H9 (cell line): ENCODE measurements at regions not wholly inside any gene's neighbourhood (a gene's known extent, or its start where the extent isn't known, plus 50 kb on each side); places are given as distances from the start of the nearest gene placed in this dataset.

ENCODE experiments used
- DNase-seq: peaks from one replicate; pipeline ENCODE4 v3.0.0-alpha.2; 2017
- H2AFZ ChIP-seq: one replicate; pipeline ENCODE4 v1.6.1; 2013; ENCODE audit warnings: mild to moderate bottlenecking, low read length, control low read depth, moderate library complexity
- H2AK5ac ChIP-seq: 2 replicates; pipeline ENCODE4 v1.6.1; 2013; ENCODE audit warnings: low read length, control low read depth, mixed read lengths; ENCODE audit not compliant: insufficient read length
- H2BK120ac ChIP-seq: one replicate; pipeline ENCODE4 v1.6.1; 2013; ENCODE audit warnings: low read depth, mild to moderate bottlenecking, low read length, control low read depth, inconsistent platforms; ENCODE audit not compliant: poor library complexity, severe bottlenecking
- H2BK12ac ChIP-seq: 2 replicates; pipeline ENCODE4 v1.6.1; 2013; ENCODE audit warnings: low read length, control low read depth, mixed read lengths, low read depth; ENCODE audit not compliant: insufficient read length
- H2BK15ac ChIP-seq: 2 replicates; pipeline ENCODE4 v1.6.1; 2013; ENCODE audit warnings: low read depth, low read length, control low read depth
- H2BK20ac ChIP-seq: one replicate; pipeline ENCODE4 v1.6.1; 2013; ENCODE audit warnings: low read depth, mild to moderate bottlenecking, low read length, control low read depth, inconsistent platforms; ENCODE audit not compliant: poor library complexity, severe bottlenecking
- H2BK5ac ChIP-seq: 2 replicates; pipeline ENCODE4 v1.6.1; 2013; ENCODE audit warnings: low read length, control low read depth, mixed read lengths; ENCODE audit not compliant: insufficient read length
- H3K14ac ChIP-seq: 2 replicates; pipeline ENCODE4 v1.6.1; 2013; ENCODE audit warnings: low read length, control low read depth; ENCODE audit not compliant: insufficient read depth
- H3K18ac ChIP-seq: 2 replicates; pipeline ENCODE4 v1.6.1; 2013; ENCODE audit warnings: low read depth, mild to moderate bottlenecking, mixed read lengths, low read length, control low read depth; ENCODE audit not compliant: insufficient read length
- H3K23ac ChIP-seq: 2 replicates; pipeline ENCODE4 v1.6.1; 2013; ENCODE audit warnings: low read length, control low read depth, mixed read lengths, low read depth; ENCODE audit not compliant: insufficient read length
- H3K23me2 ChIP-seq: 2 replicates; pipeline ENCODE4 v1.6.1; 2013; ENCODE audit warnings: low read depth, mild to moderate bottlenecking, mixed read lengths, low read length, control low read depth; ENCODE audit not compliant: insufficient read length, poor library complexity, severe bottlenecking
- H3K27ac ChIP-seq: 2 replicates; pipeline ENCODE4 v1.5.1; 2013; ENCODE audit warnings: low read length, control low read depth, mixed read lengths, low read depth; ENCODE audit not compliant: insufficient read length
- H3K27me3 ChIP-seq: 2 replicates; pipeline ENCODE4 v1.6.1; 2013; ENCODE audit warnings: low read length, control low read depth, inconsistent platforms; ENCODE audit not compliant: insufficient read depth
- H3K4ac ChIP-seq: 2 replicates; pipeline ENCODE4 v1.6.1; 2013; ENCODE audit warnings: low read depth, mild to moderate bottlenecking, control low read depth, inconsistent platforms, low read length, moderate library complexity
- H3K4me1 ChIP-seq: 2 replicates; pipeline ENCODE4 v1.6.1; 2013; ENCODE audit warnings: low read length, control low read depth, inconsistent platforms; ENCODE audit not compliant: insufficient read depth
- H3K4me2 ChIP-seq: 2 replicates; pipeline ENCODE4 v1.6.1; 2013; ENCODE audit warnings: low read length, control low read depth, mixed read lengths; ENCODE audit not compliant: insufficient read length, insufficient read depth
- H3K56ac ChIP-seq: 2 replicates; pipeline ENCODE4 v1.6.1; 2013; ENCODE audit warnings: low read depth, mild to moderate bottlenecking, mixed read lengths, low read length, control low read depth; ENCODE audit not compliant: insufficient read length
- H3K79me1 ChIP-seq: 2 replicates; pipeline ENCODE4 v1.6.1; 2013; ENCODE audit warnings: low read depth, mild to moderate bottlenecking, moderate library complexity, low read length, control low read depth, inconsistent platforms; ENCODE audit not compliant: insufficient read depth, poor library complexity, severe bottlenecking
- H3K79me2 ChIP-seq: 2 replicates; pipeline ENCODE4 v1.6.1; 2013; ENCODE audit warnings: low read length, control low read depth, inconsistent platforms; ENCODE audit not compliant: insufficient read depth
- H3K9ac ChIP-seq: 2 replicates; pipeline ENCODE4 v1.6.1; 2013; ENCODE audit warnings: low read length, control low read depth, mixed read lengths; ENCODE audit not compliant: insufficient read length; ENCODE audit errors: extremely low read depth
- H3K9me3 ChIP-seq: one replicate; pipeline ENCODE4 v1.6.1; 2013; ENCODE audit warnings: low read depth, low read length, inconsistent platforms; ENCODE audit not compliant: control insufficient read depth
- H3T11ph ChIP-seq: one replicate; pipeline ENCODE4 v1.6.1; 2013; ENCODE audit warnings: mild to moderate bottlenecking, low read length, control low read depth, inconsistent platforms
- H4K20me1 ChIP-seq: one replicate; pipeline ENCODE4 v1.6.1; 2013; ENCODE audit not compliant: control insufficient read depth, insufficient read length, insufficient read depth
- H4K5ac ChIP-seq: 2 replicates; pipeline ENCODE4 v1.6.1; 2013; ENCODE audit warnings: low read depth, mild to moderate bottlenecking, mixed read lengths, low read length, control low read depth; ENCODE audit not compliant: insufficient read length
- H4K8ac ChIP-seq: replicated peaks from 2 replicates; pipeline ENCODE4 v1.6.1; 2013; ENCODE audit warnings: low read length, control low read depth, mixed read lengths, low read depth; ENCODE audit not compliant: insufficient read length
- H4K91ac ChIP-seq: 2 replicates; pipeline ENCODE4 v1.6.1; 2013; ENCODE audit warnings: low read depth, mild to moderate bottlenecking, moderate library complexity, mixed read lengths, low read length, control low read depth; ENCODE audit not compliant: insufficient read length
- H3K27ac Mint-ChIP-seq, 3 experiments: 2 replicates in 2 of 3; 3 replicates in 1 of 3; pipeline ENCODE4 v1.8.0; 2020 to 2021; ENCODE audit warnings: mixed read lengths in 3 of 3, mild to moderate bottlenecking in 1 of 3, moderate library complexity in 1 of 3
- H3K27me3 Mint-ChIP-seq: 2 replicates; pipeline ENCODE4 v1.8.0; 2021; ENCODE audit warnings: low read depth, mild to moderate bottlenecking, moderate library complexity, mixed read lengths
- H3K36me3 Mint-ChIP-seq, 3 experiments: 2 replicates in 2 of 3; 3 replicates in 1 of 3; pipeline ENCODE4 v1.8.0; 2020 to 2021; ENCODE audit warnings: low read depth in 3 of 3, mixed read lengths in 3 of 3; ENCODE audit not compliant: insufficient read depth in 1 of 3
- H3K4me1 Mint-ChIP-seq, 2 experiments: 2 replicates each; pipeline ENCODE4 v1.8.0; 2020; ENCODE audit warnings: mixed read lengths in 2 of 2
- H3K4me3 Mint-ChIP-seq, 2 experiments: 2 replicates in 1 of 2; 3 replicates in 1 of 2; pipeline ENCODE4 v1.8.0; 2020 to 2021; ENCODE audit warnings: mild to moderate bottlenecking in 2 of 2, mixed read lengths in 2 of 2, moderate library complexity in 1 of 2
- H3K9me3 Mint-ChIP-seq, 2 experiments: 2 replicates in 1 of 2; 3 replicates in 1 of 2; pipeline ENCODE4 v1.8.0; 2020; ENCODE audit warnings: mild to moderate bottlenecking in 2 of 2, mixed read lengths in 2 of 2, moderate library complexity in 1 of 2
- CTCF ChIP-seq: fragments of 200-600 bp; sonication (generic); conservative IDR thresholded peaks from 3 replicates; pipeline ENCODE4 v1.8.0; 2021; ENCODE audit warnings: antibody characterized with exemption, mild to moderate bottlenecking
- WGBS: extraction: QIAGEN DNeasy Blood & Tissue Kit; methylation state at CpG from one replicate; pipeline ENCODE4 v1.1.7; 2013; ENCODE audit warnings: missing lambda C conversion rate, low lambda C conversion rate, mixed read lengths; ENCODE audit not compliant: insufficient read length; ENCODE audit errors: extremely low coverage; 5-methylcytosine and 5-hydroxymethylcytosine counted together

GRCh38 chr3:174783502-174783901 is 75.6 kb upstream of the NAALADL2 start:
- no peak overlapping the region for H2BK15ac ChIP-seq
- no peak overlapping the region for H3K27ac ChIP-seq
- no peak overlapping the region for H3K56ac ChIP-seq
- no peak overlapping the region for H3K14ac ChIP-seq
- H3K4me3 Mint-ChIP-seq, result no peak overlapping the region
- no peaks in the 10 kb centered on the region for H4K20me1 ChIP-seq
- peaks cover 8 to 15% of the 10 kb centered on the region in 2 experiments; a peak in 4 of 5 replicates for H3K9me3 Mint-ChIP-seq
- no peaks in the 10 kb centered on the region for H3K23me2 ChIP-seq
- H3K27me3 Mint-ChIP-seq, result no peaks in the 10 kb centered on the region
- H3K4me1 Mint-ChIP-seq, result peaks cover 0 to 2% of the 10 kb centered on the region in 2 experiments; a peak in 2 of 4 replicates
- no peaks in the 10 kb centered on the region for H3K4me1 ChIP-seq
- H3K9me3 ChIP-seq, result no peaks in the 10 kb centered on the region
- H2BK120ac ChIP-seq, result no peak overlapping the region
- H3K27me3 ChIP-seq, result no peaks in the 10 kb centered on the region
- no CpG with 5 or more reads among the region's 2 CpGs for WGBS
- H2BK20ac ChIP-seq, result no peak overlapping the region
- no peak overlapping the region for H3K23ac ChIP-seq
- no peak overlapping the region for H2BK12ac ChIP-seq
- TF ChIP-seq CTCF, result no peak
- H3K18ac ChIP-seq, result no peak overlapping the region
- no peak overlapping the region for H4K8ac ChIP-seq
- H3K4me2 ChIP-seq, result no peak overlapping the region
- H3K79me2 ChIP-seq, result no peaks in the 10 kb centered on the region
- H3K36me3 Mint-ChIP-seq, result peaks cover 2 to 11% (median 4%) of the 10 kb centered on the region in 3 experiments; a peak in 3 of 7 replicates
- no peak overlapping the region for H4K5ac ChIP-seq
- no peak overlapping the region for H3K4ac ChIP-seq
- H3K9ac ChIP-seq, result no peak overlapping the region
- no peak overlapping the region for H2AK5ac ChIP-seq
- no peak overlapping the region for H2AFZ ChIP-seq
- H3K79me1 ChIP-seq, result no peaks in the 10 kb centered on the region
- H3K27ac Mint-ChIP-seq, result no peak overlapping the region
- no peak overlapping the region for H3T11ph ChIP-seq
- H4K91ac ChIP-seq, result no peak overlapping the region
- H2BK5ac ChIP-seq, result no peak overlapping the region
- DNase-seq, result no peak
